22Rv1 (cell line): ENCODE measurements at regions not wholly inside any gene's neighbourhood (a gene's known extent, or its start where the extent isn't known, plus 50 kb on each side); places are given as distances from the start of the nearest gene placed in this dataset.

Experiments
- CTCF ChIP-seq: fragments of 450-650 bp; IDR thresholded peaks from 2 replicates; pipeline ENCODE4 v1.5.1; 2017; ENCODE audit warnings: mild to moderate bottlenecking
- ZFX ChIP-seq: fragments of 450-650 bp; IDR thresholded peaks from 2 replicates; pipeline ENCODE4 v1.6.1; 2017; ENCODE audit warnings: antibody characterized with exemption, borderline replicate concordance

DNA sequence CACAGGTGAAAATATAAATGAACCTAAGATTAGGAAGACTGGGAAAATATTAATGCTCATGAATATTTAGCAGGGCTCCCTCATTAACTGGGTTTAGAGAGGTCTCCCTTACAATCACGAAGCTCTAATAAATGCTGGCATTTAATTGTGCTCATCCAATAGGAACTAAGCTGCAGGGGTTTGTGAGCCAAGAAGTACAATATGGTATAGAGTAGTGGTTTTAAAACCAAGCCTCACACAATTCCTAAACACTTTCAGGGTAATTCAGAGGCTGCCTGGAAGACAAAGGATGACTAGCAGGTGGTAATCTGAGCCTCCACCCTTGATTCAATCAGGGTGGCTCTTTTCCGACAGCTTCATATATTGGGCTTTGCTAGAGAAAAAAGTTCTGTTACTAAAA lies 103.3 kb downstream of the GPAM start:
- TF ChIP-seq CTCF (no peak), ZFX (no peak)
